ENCODE measurements at regions not wholly inside any gene's neighbourhood (a gene's known extent, or its start where the extent isn't known, plus 50 kb on each side); places are given as distances from the start of the nearest gene placed in this dataset.

GRCh38 chr7:46424934-46425333 is 503.9 kb upstream of the IGFBP3 start:
- in situ Hi-C loops (cut with HindIII; ENCODE audit: low sequenced_read_pairs), result no loop called here

- in situ Hi-C loops (cut with HindIII; ENCODE audit: low sequenced_read_pairs), result no loop called here
Measured at GRCh38 chr7:46421441-46422230, 500.6 kb upstream of the IGFBP3 start.

GRCh38 chr7:46414946-46415345 is 493.9 kb upstream of the IGFBP3 start:
- in situ Hi-C loops (cut with HindIII; ENCODE audit: low sequenced_read_pairs), result no loop called here

GRCh38 chr7:46411236-46411635 is 490.2 kb upstream of the IGFBP3 start:
- in situ Hi-C loops (cut with HindIII; ENCODE audit: low sequenced_read_pairs), result no loop called here

- in situ Hi-C loops (cut with HindIII; ENCODE audit: low sequenced_read_pairs), result no loop called here
Measured at GRCh38 chr7:46407125-46407524, 486.1 kb upstream of the IGFBP3 start.

GRCh38 chr7:46397591-46397990 is 476.5 kb upstream of the IGFBP3 start:
- in situ Hi-C loops (cut with HindIII; ENCODE audit: low sequenced_read_pairs), result no loop called here

GRCh38 chr7:46396481-46396880 is 475.4 kb upstream of the IGFBP3 start:
- in situ Hi-C loops (cut with HindIII; ENCODE audit: low sequenced_read_pairs), result no loop called here

- in situ Hi-C loops (cut with HindIII; ENCODE audit: low sequenced_read_pairs), result no loop called here
Measured at GRCh38 chr7:46393142-46393541, 472.1 kb upstream of the IGFBP3 start.

- in situ Hi-C loops (cut with HindIII; ENCODE audit: low sequenced_read_pairs), result no loop called here
Measured at GRCh38 chr7:46391231-46392201, 470.4 kb upstream of the IGFBP3 start.

GRCh38 chr7:46390042-46390441 is 469.0 kb upstream of the IGFBP3 start:
- in situ Hi-C loops (cut with HindIII; ENCODE audit: low sequenced_read_pairs), result no loop called here

- in situ Hi-C loops (cut with HindIII; ENCODE audit: low sequenced_read_pairs), result no loop called here
Measured at GRCh38 chr7:46389146-46389545, 468.1 kb upstream of the IGFBP3 start.

- in situ Hi-C loops (cut with HindIII; ENCODE audit: low sequenced_read_pairs), result no loop called here
Measured at GRCh38 chr7:46387646-46388045, 466.6 kb upstream of the IGFBP3 start.

GRCh38 chr7:46386428-46387399 is 465.6 kb upstream of the IGFBP3 start:
- in situ Hi-C loops (cut with HindIII; ENCODE audit: low sequenced_read_pairs), result no loop called here

- in situ Hi-C loops (cut with HindIII; ENCODE audit: low sequenced_read_pairs), result no loop called here
Measured at GRCh38 chr7:46385662-46386309, 464.7 kb upstream of the IGFBP3 start.

- in situ Hi-C loops (cut with HindIII; ENCODE audit: low sequenced_read_pairs), result no loop called here
Measured at GRCh38 chr7:46383605-46384004, 462.5 kb upstream of the IGFBP3 start.

GRCh38 chr7:46369933-46370654 is 449.0 kb upstream of the IGFBP3 start:
- in situ Hi-C loops (cut with HindIII; ENCODE audit: low sequenced_read_pairs), result loop anchor here (25.0 kb wide), 2 partner anchors 458 to 717 kb away; partner anchors contain the start of gene IGFBP3

GRCh38 chr7:46368871-46369270 is 447.8 kb upstream of the IGFBP3 start:
- in situ Hi-C loops (cut with HindIII; ENCODE audit: low sequenced_read_pairs), result loop anchor here (25.0 kb wide), 2 partner anchors 457 to 718 kb away; partner anchors contain the start of gene IGFBP3

GRCh38 chr7:46366526-46366925 is 445.5 kb upstream of the IGFBP3 start:
- in situ Hi-C loops (cut with HindIII; ENCODE audit: low sequenced_read_pairs), result loop anchor here (25.0 kb wide), 2 partner anchors 454 to 721 kb away; partner anchors contain the start of gene IGFBP3

- in situ Hi-C loops (cut with HindIII; ENCODE audit: low sequenced_read_pairs), result loop anchor here (25.0 kb wide), 2 partner anchors 451 to 724 kb away; partner anchors contain the start of gene IGFBP3
Measured at GRCh38 chr7:46363688-46364087, 442.6 kb upstream of the IGFBP3 start.
